Endothelial cell of umbilical vein (primary cell): ENCODE measurements at regions not wholly inside any gene's neighbourhood (a gene's known extent, or its start where the extent isn't known, plus 50 kb on each side); places are given as distances from the start of the nearest gene placed in this dataset.

ENCODE experiments used
- BruUV-seq: library from RNA; stranded (reverse); fragments of 400-500 nt; replicated peaks from 2 replicates; lab custom pipeline; 2021; lab: Mats Ljungman, UMichigan
- CTCF ChIA-PET: fragments of 300-600, 350-600 bp; sonication (Branson Sonifier 250); formaldehyde crosslinking; loops from one replicate; lab custom pipeline; 2021; ENCODE audit warnings: antibody characterized with exemption, inconsistent platforms; lab: Charles Lee
- POLR2A ChIA-PET: fragments of 300-600, 350-600 bp; sonication (Branson Sonifier 250); formaldehyde crosslinking; loops from one replicate; lab custom pipeline; 2021; ENCODE audit warnings: antibody characterized with exemption, inconsistent platforms; lab: Charles Lee
- DNase-seq: peaks from one replicate; pipeline ENCODE4 v3.0.0-alpha.2; 2011; ENCODE audit warnings: low read depth, low spot score
- FAIRE-seq: peaks from 2 replicates; lab custom pipeline; 2011; peaks lifted over from hg19 to GRCh38; lab: Jason Lieb, UNC
- H2AFZ ChIP-seq: 2 replicates; pipeline ENCODE4 v1.6.0; 2012; ENCODE audit warnings: low read depth, low read length, control low read depth, inconsistent platforms
- H3K27ac ChIP-seq: 2 replicates; pipeline ENCODE4 v1.5.1; 2011; ENCODE audit warnings: low read depth, mild to moderate bottlenecking, control low read depth, low read length, moderate library complexity; ENCODE audit not compliant: insufficient read depth
- H3K27me3 ChIP-seq, 2 experiments: 2 replicates each; pipeline versions ENCODE4 v1.6.0 to v1.6.1; 2011; ENCODE audit warnings: low read length in 2 of 2, mixed read lengths in 1 of 2; ENCODE audit not compliant: control insufficient read depth in 2 of 2, insufficient read depth in 2 of 2
- H3K36me3 ChIP-seq, 2 experiments: 2 replicates in 1 of 2; 3 replicates in 1 of 2; pipeline ENCODE4 v1.5.1; 2011; ENCODE audit warnings: low read length in 2 of 2, mild to moderate bottlenecking in 1 of 2, moderate library complexity in 1 of 2; ENCODE audit not compliant: control insufficient read depth in 2 of 2, insufficient read depth in 2 of 2; ENCODE audit errors: extremely low read depth in 1 of 2
- H3K4me1 ChIP-seq: 3 replicates; pipeline ENCODE4 v1.5.1; 2011; ENCODE audit warnings: mild to moderate bottlenecking, low read length; ENCODE audit not compliant: control insufficient read depth, insufficient read depth; ENCODE audit errors: extremely low read depth
- H3K4me2 ChIP-seq: 2 replicates; pipeline ENCODE4 v1.6.1; 2011; ENCODE audit warnings: low read length, control low read depth, mixed read lengths; ENCODE audit not compliant: insufficient read depth
- H3K4me3 ChIP-seq, 3 experiments: fragments of 200-600 bp in 1 of 3; sonication (generic), shearing (Covaris generic) in 1 of 3; replicated peaks in 1 of 3; 2 replicates each; pipeline ENCODE4 v1.5.1; 2011 to 2016; ENCODE audit warnings: control low read depth in 3 of 3, low read length in 3 of 3, mild to moderate bottlenecking in 2 of 3, inconsistent platforms in 1 of 3, low read depth in 1 of 3, moderate library complexity in 1 of 3; ENCODE audit not compliant: insufficient read depth in 1 of 3
- H3K79me2 ChIP-seq: 2 replicates; pipeline ENCODE4 v1.6.0; 2012; ENCODE audit warnings: low read length, inconsistent platforms; ENCODE audit not compliant: control insufficient read depth, insufficient read depth
- H3K9ac ChIP-seq: replicated peaks from 2 replicates; pipeline ENCODE3; 2011; ENCODE audit warnings: low read length, control low read depth; ENCODE audit not compliant: insufficient read depth; ENCODE audit errors: extremely low read depth
- H3K9me1 ChIP-seq: replicated peaks from 3 replicates; pipeline ENCODE4 v1.6.0; 2011; ENCODE audit warnings: mild to moderate bottlenecking, low read length; ENCODE audit not compliant: control insufficient read depth, insufficient read depth; ENCODE audit errors: extremely low read depth
- H3K9me3 ChIP-seq: replicated peaks from 2 replicates; pipeline ENCODE4 v1.5.1; 2012; ENCODE audit warnings: low read length, inconsistent platforms; ENCODE audit not compliant: control insufficient read depth, insufficient read depth
- H4K20me1 ChIP-seq: replicated peaks from 2 replicates; pipeline ENCODE3; 2011; ENCODE audit warnings: mild to moderate bottlenecking, low read length; ENCODE audit not compliant: control insufficient read depth, insufficient read depth; ENCODE audit errors: extremely low read depth
- EZH2 ChIP-seq: IDR thresholded peaks from 2 replicates; pipeline ENCODE4 v1.6.1; 2012; ENCODE audit warnings: borderline replicate concordance, low read depth, mild to moderate bottlenecking, moderate library complexity, low read length, inconsistent platforms; ENCODE audit not compliant: severe bottlenecking
- FOS ChIP-seq: IDR thresholded peaks from 2 replicates; pipeline ENCODE4 v1.6.1; 2011; ENCODE audit warnings: mild to moderate bottlenecking, low read length, moderate library complexity, borderline replicate concordance; ENCODE audit not compliant: insufficient read depth
- GATA2 ChIP-seq: IDR thresholded peaks from 2 replicates; pipeline ENCODE4 v1.7.0; 2011; ENCODE audit warnings: low read depth, mild to moderate bottlenecking, moderate library complexity, mixed read lengths, low read length; ENCODE audit not compliant: insufficient read length, insufficient read depth
- JUN ChIP-seq: IDR thresholded peaks from 2 replicates; pipeline ENCODE4 v1.6.1; 2011; ENCODE audit warnings: borderline replicate concordance, low read depth; ENCODE audit not compliant: insufficient read length, insufficient read depth
- MYC ChIP-seq: IDR thresholded peaks from one replicate; pipeline ENCODE4 v1.6.1; 2011; ENCODE audit warnings: mild to moderate bottlenecking, low read depth, low read length
- dilution Hi-C: fragments of 300-500 bp; cut with MboI; formaldehyde crosslinking; loops from one replicate; pipeline ENCODE4 v1.15.0; 2019; ENCODE audit warnings: low sequenced_read_pairs; ENCODE audit not compliant: extremely low pct_ligation_motif_present
- intact Hi-C: fragments of 100-400 bp; cut with micrococcal nuclease; formaldehyde crosslinking; loops from one replicate; pipeline ENCODE4 v1.10.0; 2022
- TF ChIP-seq, protein P1 (sequence below): IDR thresholded peaks from 2 replicates; pipeline ENCODE4 v1.6.1; 2011; ENCODE audit not compliant: insufficient read depth, insufficient read length
- TF ChIP-seq, protein P2 (sequence below), 2 donors: IDR thresholded peaks; 1 replicate in 1 of 2; 2 replicates in 1 of 2; pipeline ENCODE4 v1.5.1; 2011; ENCODE audit warnings: low read length in 2 of 2, mild to moderate bottlenecking in 2 of 2, moderate library complexity in 2 of 2, control low read depth in 1 of 2, inconsistent platforms in 1 of 2, low read depth in 1 of 2; ENCODE audit not compliant: insufficient read depth in 1 of 2; ENCODE audit errors: extremely low read depth in 1 of 2

DNA sequence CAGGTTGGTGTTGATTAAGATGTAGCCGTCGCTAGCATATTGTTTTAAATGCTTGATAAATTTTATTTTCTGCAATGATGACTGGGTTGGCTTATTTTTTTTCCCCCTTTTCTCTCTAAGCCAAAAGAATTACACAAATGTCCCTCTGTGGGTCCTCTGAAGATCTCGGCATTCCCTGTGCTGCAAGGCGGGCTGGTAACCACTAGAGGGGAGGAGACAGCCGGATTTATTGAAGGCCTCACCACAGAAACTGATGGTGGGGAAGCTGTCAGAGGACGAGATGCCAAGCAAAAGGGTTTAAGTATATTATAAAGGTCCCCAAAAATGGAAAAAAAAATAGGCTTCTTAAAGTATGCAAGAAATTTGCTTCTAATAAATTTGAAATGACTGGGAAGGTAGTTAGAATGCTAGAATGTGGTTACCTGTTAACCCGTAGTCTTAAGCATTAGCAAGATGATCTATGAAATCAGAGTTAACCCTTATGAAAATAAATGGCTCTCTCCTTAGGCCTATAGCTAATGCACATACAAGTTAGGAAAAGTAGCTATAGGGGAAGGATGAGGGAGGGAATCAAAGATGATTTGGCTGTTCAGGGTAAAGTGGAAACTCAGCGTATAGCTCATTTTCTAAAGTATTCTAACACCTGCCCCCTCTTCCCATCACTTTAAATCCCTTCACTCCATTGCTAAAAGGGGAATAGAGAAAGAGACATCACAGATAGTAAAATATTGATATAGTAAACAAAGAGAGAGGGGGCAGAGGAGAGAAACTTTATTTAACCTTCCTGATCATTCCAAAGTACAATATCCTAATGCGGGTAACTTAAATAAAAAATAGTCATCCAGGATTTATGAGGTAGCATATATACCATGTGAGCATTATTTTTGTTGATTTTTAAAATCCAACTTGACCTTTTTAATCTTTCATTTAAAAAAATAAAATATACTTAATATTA is 894.5 kb upstream of the POU3F3 start:
- Histone ChIP-seq H3K27me3 (no peaks in the 10 kb centered on the region), H3K9me3 (peaks cover 2% of the 10 kb centered on the region), H3K27ac (no peak overlapping the region), H3K79me2 (no peaks in the 10 kb centered on the region), H3K36me3 (no peaks in the 10 kb centered on the region), H2AFZ (no peak overlapping the region), H3K9me1 (no peaks in the 10 kb centered on the region), H3K4me3 (no peak overlapping the region), H4K20me1 (no peaks in the 10 kb centered on the region), H3K4me2 (no peak overlapping the region), H3K9ac (no peak overlapping the region), H3K4me1 (no peaks in the 10 kb centered on the region)
- ChIA-PET POLR2A (no interaction called here), CTCF (no interaction called here)
- no peak for TF ChIP-seq FOS
- TF ChIP-seq JUN: no peak
- no peak for TF ChIP-seq MYC
- TF ChIP-seq, protein P1, sequence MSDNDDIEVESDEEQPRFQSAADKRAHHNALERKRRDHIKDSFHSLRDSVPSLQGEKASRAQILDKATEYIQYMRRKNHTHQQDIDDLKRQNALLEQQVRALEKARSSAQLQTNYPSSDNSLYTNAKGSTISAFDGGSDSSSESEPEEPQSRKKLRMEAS: no peak
- no peak for TF ChIP-seq EZH2
- TF ChIP-seq, protein P2, sequence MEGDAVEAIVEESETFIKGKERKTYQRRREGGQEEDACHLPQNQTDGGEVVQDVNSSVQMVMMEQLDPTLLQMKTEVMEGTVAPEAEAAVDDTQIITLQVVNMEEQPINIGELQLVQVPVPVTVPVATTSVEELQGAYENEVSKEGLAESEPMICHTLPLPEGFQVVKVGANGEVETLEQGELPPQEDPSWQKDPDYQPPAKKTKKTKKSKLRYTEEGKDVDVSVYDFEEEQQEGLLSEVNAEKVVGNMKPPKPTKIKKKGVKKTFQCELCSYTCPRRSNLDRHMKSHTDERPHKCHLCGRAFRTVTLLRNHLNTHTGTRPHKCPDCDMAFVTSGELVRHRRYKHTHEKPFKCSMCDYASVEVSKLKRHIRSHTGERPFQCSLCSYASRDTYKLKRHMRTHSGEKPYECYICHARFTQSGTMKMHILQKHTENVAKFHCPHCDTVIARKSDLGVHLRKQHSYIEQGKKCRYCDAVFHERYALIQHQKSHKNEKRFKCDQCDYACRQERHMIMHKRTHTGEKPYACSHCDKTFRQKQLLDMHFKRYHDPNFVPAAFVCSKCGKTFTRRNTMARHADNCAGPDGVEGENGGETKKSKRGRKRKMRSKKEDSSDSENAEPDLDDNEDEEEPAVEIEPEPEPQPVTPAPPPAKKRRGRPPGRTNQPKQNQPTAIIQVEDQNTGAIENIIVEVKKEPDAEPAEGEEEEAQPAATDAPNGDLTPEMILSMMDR (IDR thresholded peaks at IDR 0.05; ENCODE audit: extremely low read depth in 1 of 2, insufficient read depth in 1 of 2, low read depth in 1 of 2, low read length in 2 of 2): no peak
- TF ChIP-seq GATA2: no peak
- dilution Hi-C loops (no loop called here), intact Hi-C loops (no loop called here)
- FAIRE-seq (no peak), DNase-seq (no peak)
- no TSS peak for BruUV-seq
